HCT116 (cell line): ENCODE measurements at regions not wholly inside any gene's neighbourhood (a gene's known extent, or its start where the extent isn't known, plus 50 kb on each side); places are given as distances from the start of the nearest gene placed in this dataset.

Experiments
- ATAC-seq: fragments of 200-7000 bp; cut with Tn5 transposase; 2 replicates; pipeline ENCODE4 v1.9.1; 2020; ENCODE audit warnings: mild to moderate bottlenecking, moderate library complexity
- BruUV-seq: library from RNA; stranded (reverse); fragments of 400-500 nt; replicated peaks from 2 replicates; lab custom pipeline; 2021; lab: Mats Ljungman, UMichigan
- CTCF ChIA-PET: fragments of 300-600 bp; sonication (Branson Sonifier 250); formaldehyde crosslinking; loops from one replicate; lab custom pipeline; 2021; ENCODE audit warnings: antibody characterized with exemption; lab: Charles Lee
- POLR2A ChIA-PET: fragments of 300-600, 350-600 bp; sonication (Branson Sonifier 250); formaldehyde crosslinking; loops from one replicate; lab custom pipeline; 2021; ENCODE audit warnings: antibody characterized with exemption; lab: Charles Lee
- RAD21 ChIA-PET, 2 experiments: fragments of 300-600 bp; sonication (Branson Sonifier 250); formaldehyde crosslinking; loops; one replicate each; lab custom pipeline; 2023; ENCODE audit warnings: low total read pairs in 2 of 2; ENCODE audit not compliant: uncharacterized antibody in 2 of 2, unreplicated experiment in 2 of 2, low non-redundant PET in 1 of 2; lab: Charles Lee
- DNase-seq: peaks from one replicate; pipeline ENCODE4 v3.0.0-alpha.2; 2010; ENCODE audit warnings: low read depth, low spot score
- H2AFZ ChIP-seq: fragments of 200-600 bp; shearing (Covaris generic), sonication (generic); 2 replicates; pipeline ENCODE4 v1.6.1; 2017; ENCODE audit warnings: low read depth, mixed run types, mixed read lengths, antibody characterized with exemption, low read length; ENCODE audit not compliant: poor library complexity, severe bottlenecking
- H3K27ac ChIP-seq: 2 replicates; pipeline ENCODE4 v1.5.1; 2012; ENCODE audit warnings: low read depth, low read length
- H3K27me3 ChIP-seq: fragments of 200-600 bp; sonication (generic); 2 replicates; pipeline ENCODE4 v1.6.1; 2016; ENCODE audit warnings: mixed run types, low read length, mixed read lengths; ENCODE audit not compliant: insufficient read depth
- H3K36me3 ChIP-seq, 2 experiments: fragments of 200-500 bp in 1 of 2; fragments of 200-600 bp in 1 of 2; sonication (Bioruptor generic) in 1 of 2; sonication (generic) in 1 of 2; 2 replicates each; pipeline versions ENCODE4 v1.5.1 to v1.6.1; 2014 to 2016; ENCODE audit warnings: low read length in 2 of 2, inconsistent platforms in 1 of 2, mixed read lengths in 1 of 2, mixed run types in 1 of 2; ENCODE audit not compliant: insufficient read depth in 2 of 2, control insufficient read depth in 1 of 2
- H3K4me1 ChIP-seq, 2 experiments: fragments of 200-600 bp in 1 of 2; sonication (generic) in 1 of 2; 2 replicates each; pipeline versions ENCODE4 v1.5.1 to v1.6.1; 2012 to 2017; ENCODE audit warnings: low read length in 2 of 2, inconsistent platforms in 1 of 2, mild to moderate bottlenecking in 1 of 2, mixed read lengths in 1 of 2, mixed run types in 1 of 2, moderate library complexity in 1 of 2; ENCODE audit not compliant: insufficient read depth in 2 of 2, control insufficient read depth in 1 of 2
- H3K4me2 ChIP-seq: fragments of 200-600 bp; sonication (generic); 2 replicates; pipeline ENCODE4 v1.6.1; 2017; ENCODE audit warnings: mixed run types, low read length, mixed read lengths
- H3K4me3 ChIP-seq, 2 experiments: fragments of 200-600 bp in 1 of 2; sonication (generic) in 1 of 2; replicated peaks in 1 of 2; 2 replicates each; pipeline ENCODE4 v1.5.1; 2011 to 2016; ENCODE audit warnings: low read length in 2 of 2, control low read depth in 1 of 2, low read depth in 1 of 2, mild to moderate bottlenecking in 1 of 2, mixed read lengths in 1 of 2, mixed run types in 1 of 2
- H3K79me2 ChIP-seq: fragments of 200-600 bp; sonication (generic); 2 replicates; pipeline ENCODE4 v1.6.1; 2017; ENCODE audit warnings: mild to moderate bottlenecking, mixed run types, low read length, moderate library complexity, mixed read lengths; ENCODE audit not compliant: insufficient read depth
- H3K9ac ChIP-seq: fragments of 200-600 bp; sonication (generic); 2 replicates; pipeline ENCODE4 v1.6.1; 2016; ENCODE audit warnings: low read length, mixed read lengths
- H3K9me2 ChIP-seq: fragments of 200-600 bp; sonication (generic), shearing (Covaris generic); 2 replicates; pipeline ENCODE4 v1.6.1; 2017; ENCODE audit warnings: mixed run types, mild to moderate bottlenecking, moderate library complexity; ENCODE audit not compliant: insufficient read depth
- H3K9me3 ChIP-seq, 2 experiments: fragments of 200-500 bp in 1 of 2; fragments of 200-600 bp in 1 of 2; sonication (Bioruptor generic) in 1 of 2; sonication (generic) in 1 of 2; 2 replicates each; pipeline ENCODE4 v1.6.1; 2014 to 2017; ENCODE audit warnings: low read length in 2 of 2, mixed read lengths in 2 of 2, inconsistent platforms in 1 of 2, low read depth in 1 of 2, mild to moderate bottlenecking in 1 of 2, mixed run types in 1 of 2, moderate library complexity in 1 of 2; ENCODE audit not compliant: control insufficient read depth in 1 of 2, insufficient read depth in 1 of 2
- H4K20me1 ChIP-seq: fragments of 200-600 bp; sonication (generic), shearing (Covaris generic); 2 replicates; pipeline ENCODE4 v1.6.1; 2017; ENCODE audit warnings: mixed run types, mild to moderate bottlenecking, moderate library complexity; ENCODE audit not compliant: insufficient read depth
- CBX3 ChIP-seq: IDR thresholded peaks from 2 replicates; pipeline ENCODE4 v1.6.1; 2012; ENCODE audit warnings: low read depth
- EGR1 ChIP-seq: IDR thresholded peaks from 2 replicates; pipeline ENCODE4 v1.6.1; 2012; ENCODE audit warnings: low read depth
- ELF1 ChIP-seq: IDR thresholded peaks from 2 replicates; pipeline ENCODE4 v1.6.1; 2012; ENCODE audit warnings: low read depth, borderline replicate concordance
- EZH2phosphoT487 ChIP-seq: fragments of 200-600 bp; IDR thresholded peaks from 2 replicates; pipeline ENCODE4 v1.6.1; 2018; ENCODE audit warnings: antibody characterized with exemption, borderline replicate concordance
- JUND ChIP-seq: IDR thresholded peaks from 2 replicates; pipeline ENCODE4 v1.6.1; 2012
- POLR2A ChIP-seq: IDR thresholded peaks from 2 replicates; pipeline ENCODE4 v1.7.0; 2011; ENCODE audit warnings: borderline replicate concordance; ENCODE audit not compliant: insufficient read depth, insufficient read length; ENCODE audit errors: extremely low read depth
- POLR2AphosphoS5 ChIP-seq: IDR thresholded peaks from 2 replicates; pipeline ENCODE4 v1.6.1; 2011; ENCODE audit warnings: mild to moderate bottlenecking, low read depth, low read length, moderate library complexity
- RAD21 ChIP-seq: IDR thresholded peaks from 2 replicates; pipeline ENCODE4 v1.6.1; 2012; ENCODE audit warnings: low read depth, mild to moderate bottlenecking
- SIN3A ChIP-seq: IDR thresholded peaks from 2 replicates; pipeline ENCODE4 v1.6.1; 2012; ENCODE audit warnings: low read depth
- SP1 ChIP-seq: IDR thresholded peaks from 2 replicates; pipeline ENCODE4 v1.6.1; 2012; ENCODE audit warnings: low read depth
- SRF ChIP-seq: IDR thresholded peaks from 2 replicates; pipeline ENCODE4 v1.6.1; 2012; ENCODE audit warnings: low read depth
- TCF7L2 ChIP-seq: IDR thresholded peaks from 2 replicates; pipeline ENCODE4 v1.7.0; 2011; ENCODE audit warnings: borderline replicate concordance, inconsistent platforms; ENCODE audit not compliant: insufficient read depth, insufficient read length; ENCODE audit errors: extremely low read depth
- ZNF274 ChIP-seq: fragments of 200-500 bp; sonication (Bioruptor generic); IDR thresholded peaks from 2 replicates; pipeline ENCODE4 v1.6.1; 2014; ENCODE audit warnings: mild to moderate bottlenecking, low read depth, low read length, inconsistent platforms
- intact Hi-C: fragments of 100-400 bp; cut with micrococcal nuclease; formaldehyde crosslinking; loops from 2 replicates; pipeline ENCODE4 v1.10.0; 2022
- TF ChIP-seq, protein P1 (sequence below): IDR thresholded peaks from 2 replicates; pipeline ENCODE4 v1.6.1; 2011; ENCODE audit warnings: mild to moderate bottlenecking, low read length, moderate library complexity; ENCODE audit not compliant: insufficient replicate concordance; ENCODE audit errors: extremely low read depth
- TF ChIP-seq, protein P2 (sequence below): IDR thresholded peaks from 2 replicates; pipeline ENCODE4 v1.6.1; 2012
- TF ChIP-seq, protein P3 (sequence below): IDR thresholded peaks from 2 replicates; pipeline ENCODE4 v1.6.1; 2012

DNA sequence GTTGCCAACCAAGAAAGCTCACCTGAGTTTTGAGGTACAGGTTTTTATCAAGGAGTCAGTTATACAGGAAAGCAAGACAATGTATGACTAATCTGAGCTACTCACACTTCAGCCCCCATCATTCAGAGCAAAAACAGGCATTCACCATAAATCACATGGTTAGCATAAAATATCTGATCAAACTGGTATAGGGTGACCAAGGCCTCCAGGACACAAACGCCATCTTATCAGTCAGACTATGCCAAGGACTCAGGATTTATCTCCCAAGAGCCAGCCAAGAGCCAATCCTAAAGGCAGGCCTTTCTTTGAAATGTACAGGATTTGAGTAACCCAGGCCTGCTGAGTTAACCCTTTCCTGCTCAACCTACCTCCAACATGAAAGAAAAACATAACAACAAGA is 313.0 kb upstream of the NREP start (continued):
- no peak for TF ChIP-seq JUND
- TF ChIP-seq, all 23 proteins: peak for 0

DNA sequence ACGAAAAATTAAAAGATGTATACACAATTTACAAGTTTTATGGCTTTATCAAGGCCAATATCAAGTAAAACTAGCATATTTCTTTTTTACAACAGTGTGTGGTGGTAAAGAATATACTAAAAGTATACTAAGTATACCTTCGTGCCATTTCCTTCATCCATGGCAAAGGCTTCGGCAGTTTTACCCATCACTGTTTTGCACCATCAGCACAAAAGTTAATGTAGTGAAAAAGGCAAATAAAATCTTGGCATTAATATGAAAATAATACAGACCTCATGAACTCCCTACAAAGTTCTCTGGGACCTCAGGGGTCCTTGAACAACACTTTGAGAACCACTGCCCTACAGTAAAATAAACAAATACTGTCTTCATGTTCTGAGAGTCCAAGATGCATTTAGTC is 312.3 kb upstream of the NREP start:
- no peak overlapping the region for H3K4me3 ChIP-seq
- no peak overlapping the region for H2AFZ ChIP-seq
- no peak overlapping the region for H3K27ac ChIP-seq
- DNase-seq (no peak), ATAC-seq (no peak)
- TF ChIP-seq ELF1 (no peak), SIN3A (no peak), RAD21 (no peak), CBX3 (no peak), EZH2phosphoT487 (no peak), EGR1 (no peak), TCF7L2 (no peak), SP1 (no peak), POLR2AphosphoS5 (no peak), SRF (no peak), POLR2A (no peak), ZNF274 (no peak), JUND (no peak)
- TF ChIP-seq, protein P1, sequence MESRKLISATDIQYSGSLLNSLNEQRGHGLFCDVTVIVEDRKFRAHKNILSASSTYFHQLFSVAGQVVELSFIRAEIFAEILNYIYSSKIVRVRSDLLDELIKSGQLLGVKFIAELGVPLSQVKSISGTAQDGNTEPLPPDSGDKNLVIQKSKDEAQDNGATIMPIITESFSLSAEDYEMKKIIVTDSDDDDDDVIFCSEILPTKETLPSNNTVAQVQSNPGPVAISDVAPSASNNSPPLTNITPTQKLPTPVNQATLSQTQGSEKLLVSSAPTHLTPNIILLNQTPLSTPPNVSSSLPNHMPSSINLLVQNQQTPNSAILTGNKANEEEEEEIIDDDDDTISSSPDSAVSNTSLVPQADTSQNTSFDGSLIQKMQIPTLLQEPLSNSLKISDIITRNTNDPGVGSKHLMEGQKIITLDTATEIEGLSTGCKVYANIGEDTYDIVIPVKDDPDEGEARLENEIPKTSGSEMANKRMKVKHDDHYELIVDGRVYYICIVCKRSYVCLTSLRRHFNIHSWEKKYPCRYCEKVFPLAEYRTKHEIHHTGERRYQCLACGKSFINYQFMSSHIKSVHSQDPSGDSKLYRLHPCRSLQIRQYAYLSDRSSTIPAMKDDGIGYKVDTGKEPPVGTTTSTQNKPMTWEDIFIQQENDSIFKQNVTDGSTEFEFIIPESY = no peak
- TF ChIP-seq, protein P2, sequence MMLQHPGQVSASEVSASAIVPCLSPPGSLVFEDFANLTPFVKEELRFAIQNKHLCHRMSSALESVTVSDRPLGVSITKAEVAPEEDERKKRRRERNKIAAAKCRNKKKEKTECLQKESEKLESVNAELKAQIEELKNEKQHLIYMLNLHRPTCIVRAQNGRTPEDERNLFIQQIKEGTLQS = no peak
- TF ChIP-seq, protein P3, sequence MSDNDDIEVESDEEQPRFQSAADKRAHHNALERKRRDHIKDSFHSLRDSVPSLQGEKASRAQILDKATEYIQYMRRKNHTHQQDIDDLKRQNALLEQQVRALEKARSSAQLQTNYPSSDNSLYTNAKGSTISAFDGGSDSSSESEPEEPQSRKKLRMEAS = no peak
- CTCF ChIA-PET = no interaction called here
- no peak overlapping the region for H3K9ac ChIP-seq
- H4K20me1 ChIP-seq = no peaks in the 10 kb centered on the region
- H3K36me3 ChIP-seq = no peaks in the 10 kb centered on the region
- no peaks in the 10 kb centered on the region for H3K4me1 ChIP-seq
- H3K9me2 ChIP-seq = no peaks in the 10 kb centered on the region
- H3K4me2 ChIP-seq = no peak overlapping the region
- RAD21 ChIA-PET = no interaction called here
- POLR2A ChIA-PET = no interaction called here
- no peaks in the 10 kb centered on the region for H3K9me3 ChIP-seq
- intact Hi-C loops = no loop called here
- BruUV-seq = no TSS peak
- no peaks in the 10 kb centered on the region for H3K27me3 ChIP-seq
- no peaks in the 10 kb centered on the region for H3K79me2 ChIP-seq
